HG03571 (cell line): ENCODE measurements at regions not wholly inside any gene's neighbourhood (a gene's known extent, or its start where the extent isn't known, plus 50 kb on each side); places are given as distances from the start of the nearest gene placed in this dataset.

Source experiments
- ATAC-seq: cut with Tn5 transposase; IDR thresholded peaks from one replicate; pipeline ENCODE4 v1.9.1; 2021; ENCODE audit not compliant: unreplicated experiment

DNA sequence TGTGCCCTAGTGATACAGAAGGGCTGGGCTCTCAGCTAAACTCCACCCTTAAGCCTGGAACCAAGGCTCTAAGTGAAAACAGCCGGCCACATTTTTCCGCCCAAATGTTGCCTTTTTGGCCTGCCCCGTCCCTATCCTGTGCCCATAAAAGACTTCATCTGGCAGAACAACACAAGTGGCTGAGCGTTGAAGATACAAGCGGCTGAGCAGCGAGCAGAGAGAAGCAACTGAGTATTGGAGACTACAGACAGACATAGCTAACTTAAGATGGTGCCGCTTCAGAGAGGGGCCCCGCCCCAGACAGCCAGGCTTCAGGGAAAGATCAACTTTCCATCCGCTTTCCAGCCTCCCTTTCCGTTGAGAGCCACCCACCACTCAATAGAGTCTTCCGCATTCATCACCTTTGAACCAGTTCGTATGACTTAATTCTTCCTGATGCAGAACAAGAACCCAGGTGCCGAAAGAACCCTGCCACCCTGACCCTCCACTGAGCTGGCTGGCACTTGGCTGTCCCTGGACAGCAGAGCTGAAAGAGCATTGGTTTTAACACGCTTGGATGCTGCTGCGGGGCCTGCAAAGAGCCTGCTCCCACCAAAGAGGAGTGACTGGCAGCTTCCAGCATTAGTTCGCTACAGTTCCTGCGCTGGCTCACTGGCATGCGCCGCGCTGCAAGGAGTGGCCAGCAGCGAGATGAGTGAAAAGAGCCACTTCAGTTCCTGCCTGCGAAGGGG, 853.2 kb upstream of the INTU start:
- no peak for ATAC-seq

DNA sequence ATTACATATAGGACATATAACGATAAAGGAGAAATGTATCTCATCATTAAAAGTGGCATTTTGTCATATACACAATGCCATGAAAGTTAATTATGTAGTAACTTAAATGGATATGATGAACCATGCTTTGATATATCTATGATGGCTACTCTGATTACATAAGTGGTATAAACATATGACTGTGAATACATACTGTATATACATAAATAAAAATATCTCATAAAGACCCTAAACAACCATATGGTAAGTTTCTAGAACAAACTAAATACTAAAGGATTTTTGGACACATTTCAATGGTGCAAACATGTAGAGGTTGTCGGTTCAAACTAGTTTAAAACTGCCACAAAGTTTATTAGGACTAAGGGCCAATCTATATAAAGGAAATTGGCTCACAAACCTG, 849.6 kb upstream of the INTU start:
- ATAC-seq, result no peak

DNA sequence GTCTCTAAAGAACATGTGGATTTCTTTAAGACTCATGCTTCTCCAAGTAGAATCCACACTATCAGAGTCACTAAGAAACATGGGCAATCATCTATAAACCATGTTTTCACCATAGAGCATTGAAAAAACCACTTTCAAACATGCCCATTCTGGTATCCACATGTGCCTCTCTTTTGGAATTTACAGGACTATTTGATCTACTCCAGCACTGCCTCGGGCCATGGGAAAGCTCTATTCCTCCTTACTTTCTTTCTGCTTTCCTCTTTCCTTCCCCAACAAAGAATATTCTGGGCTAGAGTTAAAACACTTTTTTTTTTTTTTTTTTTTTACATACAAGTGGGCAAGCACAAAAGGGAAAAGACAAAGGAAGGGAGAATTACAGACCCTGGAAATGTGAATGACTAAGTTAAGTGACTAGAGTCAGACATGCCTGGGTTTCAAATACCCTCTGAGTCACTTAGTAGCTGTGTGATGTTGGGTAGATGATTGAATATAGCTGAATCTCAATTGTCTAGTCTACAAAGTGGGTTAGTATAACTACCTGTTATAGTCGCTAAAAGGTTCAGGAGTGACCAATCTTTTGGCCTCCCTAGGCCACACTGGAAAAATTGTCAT, 847.7 kb upstream of the INTU start:
- ATAC-seq, result no peak

DNA sequence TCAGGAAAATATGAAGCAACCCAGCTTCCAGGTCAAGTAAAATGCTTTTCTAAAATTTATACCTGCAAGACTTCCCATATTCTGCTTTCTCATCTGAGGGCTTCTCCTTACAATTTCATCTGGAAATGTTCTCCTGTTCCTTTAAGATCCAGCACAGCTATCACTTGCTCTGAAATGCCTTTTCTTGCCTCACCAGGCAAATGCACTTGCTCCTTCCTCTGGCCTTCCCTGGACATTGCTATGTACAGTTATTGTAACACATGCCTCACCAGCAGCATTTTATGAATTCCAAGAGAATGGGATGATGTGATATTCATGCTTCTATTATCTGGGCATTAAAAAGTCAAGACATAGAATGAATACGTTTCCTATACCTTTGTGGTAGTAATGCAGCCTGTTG, 842.1 kb upstream of the INTU start:
- ATAC-seq, result no peak

DNA sequence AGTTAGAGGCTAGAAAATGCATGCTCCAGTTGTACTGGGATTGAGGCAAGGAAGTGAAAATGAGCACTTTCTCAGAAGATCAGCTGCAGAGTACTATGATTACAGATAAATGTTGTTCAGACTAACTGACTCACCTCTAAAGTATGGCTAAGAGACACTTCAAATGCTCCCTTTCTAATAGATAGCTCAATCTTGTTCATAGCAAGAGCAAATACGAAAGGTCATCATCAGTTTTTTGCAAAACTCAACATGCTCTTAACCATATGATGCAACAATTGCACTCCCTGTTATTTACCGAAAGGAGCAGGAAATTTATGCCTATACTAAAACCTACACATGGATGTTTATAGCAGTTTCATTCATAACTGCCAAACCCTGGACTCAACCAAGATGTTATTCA, 838.4 kb upstream of the INTU start:
- no peak for ATAC-seq

DNA sequence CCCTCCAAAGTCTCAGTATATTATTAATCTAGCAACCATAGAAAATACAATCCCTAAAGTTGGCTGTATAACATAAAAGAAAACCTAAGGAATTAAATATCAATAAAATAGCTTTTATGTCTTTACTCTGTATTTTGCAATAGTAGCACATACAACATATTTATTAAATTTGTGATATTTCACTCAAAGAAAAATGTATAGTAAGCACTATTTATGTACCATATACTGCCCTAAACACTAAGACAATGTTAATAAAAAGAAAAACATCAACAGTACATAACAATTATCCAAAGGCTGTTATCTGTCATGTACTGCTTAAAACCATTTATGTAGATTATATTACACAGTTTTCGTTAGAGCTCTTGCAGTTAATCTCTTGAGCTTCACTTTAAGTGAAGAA, 834.5 kb upstream of the INTU start:
- no peak for ATAC-seq

DNA sequence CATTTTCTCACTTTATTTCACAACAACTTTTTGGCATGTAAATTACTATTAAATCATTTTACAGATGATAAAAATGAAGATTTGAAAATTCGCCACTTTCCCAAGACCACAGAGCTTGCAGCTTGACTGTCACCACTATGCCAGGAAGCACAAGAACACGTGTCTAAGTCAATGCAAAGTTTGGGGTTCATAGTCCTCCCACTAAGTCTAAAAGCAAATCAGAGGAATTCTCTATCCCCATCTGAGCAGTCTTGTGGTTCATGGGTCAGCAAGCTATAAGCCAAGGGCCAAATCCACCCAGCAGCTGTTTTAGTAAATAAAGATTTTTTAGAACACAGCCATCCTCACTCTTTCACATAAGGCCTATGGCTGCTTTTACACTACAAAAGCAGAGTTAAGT, 833.3 kb upstream of the INTU start:
- ATAC-seq, result no peak

DNA sequence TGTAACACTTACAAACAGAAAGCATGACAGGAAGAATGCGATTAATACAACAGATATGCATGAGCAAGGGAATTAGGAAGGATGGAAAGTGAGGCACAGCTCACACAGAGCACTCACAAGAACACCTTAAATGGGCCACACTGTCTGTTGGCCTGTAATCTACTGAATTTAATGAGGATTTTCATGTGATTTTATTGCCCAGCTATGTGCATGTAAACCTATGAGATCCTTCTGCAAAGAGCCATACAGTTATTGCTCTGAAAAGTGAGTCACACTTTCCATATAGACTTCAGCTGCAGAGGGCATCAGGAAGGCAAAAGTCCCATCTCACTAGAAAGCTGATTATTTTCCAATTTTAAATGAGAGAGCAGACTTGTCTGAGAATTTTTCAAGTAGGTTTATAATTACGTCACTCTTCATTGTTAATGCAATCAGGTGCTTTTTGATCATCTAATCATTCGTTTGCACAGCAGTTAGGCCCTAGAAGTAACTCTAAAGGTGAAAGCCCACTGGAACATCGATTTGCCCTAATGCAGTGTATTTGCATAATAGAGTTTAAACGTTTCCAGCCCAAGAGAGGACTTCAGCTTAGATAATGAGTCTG, 832.7 kb upstream of the INTU start:
- no peak for ATAC-seq

DNA sequence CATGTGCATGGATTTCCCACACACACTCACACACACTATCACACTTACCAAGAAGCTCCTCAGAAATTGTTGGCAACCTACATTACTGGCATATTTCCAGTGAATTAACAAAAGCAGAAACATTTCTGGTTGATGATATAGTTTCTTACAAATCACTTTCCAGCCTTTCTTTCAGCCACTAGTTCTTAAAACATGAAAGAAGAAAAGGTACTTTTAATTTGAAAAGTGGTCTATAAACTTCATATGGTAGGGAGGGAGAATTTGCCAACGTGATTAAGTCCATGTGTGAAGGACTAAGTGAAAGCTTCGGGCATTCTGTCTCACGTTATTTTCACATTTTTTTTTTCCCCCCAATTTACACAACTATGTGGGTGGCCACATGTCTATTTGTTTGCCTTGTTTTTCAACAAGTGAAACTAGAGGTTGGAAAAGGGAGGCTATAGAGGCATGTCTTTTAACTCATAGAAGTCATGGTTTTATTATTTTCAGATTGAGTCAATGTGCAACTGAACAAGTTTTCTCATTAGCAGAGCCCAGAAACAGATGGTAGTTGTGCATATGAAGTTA, 832.1 kb upstream of the INTU start:
- ATAC-seq, result no peak

DNA sequence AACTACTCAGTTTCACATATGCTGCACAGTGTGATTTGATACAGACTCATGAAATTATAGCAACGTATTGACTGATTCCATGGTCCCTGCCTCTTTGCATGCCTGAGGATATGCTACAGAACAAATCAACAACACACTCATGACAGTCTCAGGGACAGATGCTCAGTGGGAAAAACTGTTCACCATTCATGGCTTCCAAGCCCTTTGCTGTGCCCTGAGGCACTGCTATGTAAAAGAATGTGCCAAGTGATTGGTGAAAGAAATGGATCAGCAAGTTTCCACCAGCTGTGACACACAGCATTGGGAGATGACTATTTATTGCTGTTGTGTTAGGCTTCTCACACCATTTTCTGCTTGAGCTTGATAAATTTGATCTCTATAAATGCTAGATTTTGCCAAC, 825.6 kb upstream of the INTU start:
- ATAC-seq, result no peak

DNA sequence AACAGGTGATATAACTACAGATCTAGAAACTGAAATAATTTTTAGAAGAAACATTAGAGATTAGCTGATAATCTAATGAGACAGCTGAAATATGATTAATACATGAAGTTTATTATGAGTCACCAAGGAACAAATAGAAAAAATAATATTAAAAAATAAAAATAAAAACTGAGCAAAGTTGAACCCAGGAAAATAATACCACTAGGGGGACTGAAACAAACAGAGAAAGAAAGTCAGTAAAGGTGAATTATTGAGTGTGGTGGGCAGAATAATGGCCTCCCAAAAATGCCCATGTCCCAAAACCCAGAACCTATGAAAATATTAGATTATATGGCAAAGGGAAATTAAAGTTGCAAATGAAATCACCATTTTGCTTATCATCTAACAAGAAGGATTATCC, 820.7 kb upstream of the INTU start:
- no peak for ATAC-seq

DNA sequence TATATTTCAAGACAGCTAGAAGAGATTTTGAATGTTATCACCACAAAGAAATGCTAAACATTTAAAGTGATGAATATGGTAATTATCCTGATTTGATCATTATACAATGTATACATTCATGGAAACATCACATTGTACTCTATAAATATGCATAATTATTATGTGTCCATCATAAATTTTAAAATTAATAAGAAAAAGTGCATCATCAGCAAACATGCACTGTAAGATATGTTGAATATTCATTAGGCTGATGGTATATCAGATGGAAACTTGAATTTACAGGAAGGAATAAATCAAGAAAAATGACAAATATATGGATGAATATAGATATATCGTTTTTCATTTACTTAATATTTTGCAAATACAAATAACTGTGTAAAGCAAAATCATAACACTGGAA, 812.1 kb upstream of the INTU start:
- ATAC-seq, result no peak

DNA sequence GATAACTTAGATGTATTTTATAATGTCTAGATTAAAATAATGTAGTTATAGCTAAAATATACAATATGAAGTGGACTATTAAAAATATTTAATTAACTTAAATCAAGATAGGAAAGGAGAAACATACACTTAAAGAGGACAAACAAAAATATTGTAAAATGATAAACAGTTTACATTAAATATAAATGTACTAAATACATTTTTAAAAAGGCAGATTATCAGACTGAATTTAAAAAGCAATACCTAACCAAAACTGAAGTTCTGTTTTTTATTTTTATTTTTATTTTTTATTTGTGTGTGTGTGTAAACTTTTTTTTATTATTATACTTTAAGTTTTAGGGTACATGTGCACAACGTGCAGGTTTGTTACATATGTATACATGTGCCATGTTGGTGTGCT, 811.6 kb upstream of the INTU start:
- ATAC-seq, result no peak

DNA sequence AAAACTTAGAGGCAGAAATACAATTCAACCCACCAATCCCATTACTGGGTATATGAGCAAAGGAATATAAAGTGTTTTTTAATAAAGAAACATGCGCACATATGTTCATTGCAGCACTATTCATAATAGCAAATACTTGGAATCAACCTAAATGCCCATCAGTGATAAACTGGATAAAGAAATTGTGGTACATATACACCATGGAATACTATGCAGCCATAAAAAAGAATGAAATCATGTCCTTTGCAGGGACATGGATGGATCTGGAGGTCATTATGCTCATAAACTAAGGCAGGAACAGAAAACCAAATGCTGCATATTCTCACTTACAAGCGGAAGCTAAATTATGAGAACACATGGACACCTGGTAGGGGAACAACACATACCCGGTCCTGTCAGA, 807.7 kb upstream of the INTU start:
- no peak for ATAC-seq

DNA sequence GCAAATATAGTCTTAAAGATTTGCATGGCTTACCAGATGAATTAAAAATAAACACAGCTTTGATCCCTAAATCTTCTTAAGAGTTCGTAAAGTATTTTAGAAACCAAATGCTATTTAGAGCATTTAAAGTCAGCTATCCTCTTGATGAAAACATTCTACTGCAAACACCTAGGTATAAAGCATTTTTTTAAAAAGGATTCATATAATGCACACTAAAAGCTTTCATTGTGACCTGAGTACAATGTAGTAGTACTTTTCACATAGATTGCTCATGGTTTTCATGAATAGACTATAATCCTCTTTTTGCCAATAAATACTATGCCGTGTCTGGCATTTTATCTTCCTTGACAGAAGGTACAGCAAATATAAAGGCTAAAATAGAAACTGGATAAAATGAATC, 805.1 kb upstream of the INTU start:
- ATAC-seq, result no peak

DNA sequence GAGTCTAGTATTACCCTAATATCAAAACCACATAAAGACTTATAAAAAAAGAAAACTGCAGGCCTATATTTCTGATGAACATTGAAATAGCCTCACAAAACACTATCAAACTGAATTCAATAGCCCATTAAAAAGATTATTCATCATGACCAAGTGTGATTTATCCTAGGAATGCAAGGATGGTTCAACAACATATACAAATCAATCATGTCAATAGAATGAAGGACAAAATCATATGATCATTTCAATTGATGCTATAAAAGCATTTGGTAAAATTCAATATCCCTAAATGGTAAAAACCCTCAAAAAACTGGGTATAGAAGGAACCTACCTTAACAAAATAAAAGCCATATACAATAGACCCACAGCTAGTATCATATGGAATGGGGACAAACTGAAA, 797.9 kb upstream of the INTU start:
- no peak for ATAC-seq

DNA sequence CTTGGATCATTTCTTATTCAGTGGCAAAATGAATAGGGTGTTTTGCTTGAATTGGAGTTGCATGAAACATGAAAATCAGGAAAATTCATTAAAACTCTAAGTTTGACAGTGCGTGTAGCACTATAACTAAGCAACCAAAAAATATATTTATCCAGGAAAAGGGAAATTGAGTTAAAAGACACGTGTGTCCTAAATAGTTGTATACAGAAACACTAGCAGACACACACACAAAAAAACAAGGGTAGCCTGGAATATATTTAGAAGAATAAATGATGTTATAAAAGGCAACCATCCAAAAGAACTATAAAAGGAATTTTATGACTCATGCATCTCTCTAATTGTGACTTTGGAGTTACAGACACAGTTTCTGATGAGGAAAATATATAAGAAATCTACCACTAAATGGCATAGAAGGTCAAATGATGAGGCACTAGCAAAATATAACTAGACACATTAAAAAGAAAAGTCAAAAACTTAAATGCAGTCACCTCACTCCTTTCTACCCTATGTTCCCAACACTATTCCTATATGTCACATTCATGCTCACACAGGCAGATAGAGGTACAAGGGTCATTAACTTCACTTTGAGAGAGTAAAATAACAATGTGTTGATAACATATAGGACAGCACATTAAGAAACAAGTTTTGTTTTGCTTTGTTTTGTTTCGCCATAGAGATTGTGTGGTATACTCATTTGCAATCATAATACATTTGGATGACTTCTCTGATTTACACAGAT, 793.6 kb upstream of the INTU start:
- no peak for ATAC-seq

DNA sequence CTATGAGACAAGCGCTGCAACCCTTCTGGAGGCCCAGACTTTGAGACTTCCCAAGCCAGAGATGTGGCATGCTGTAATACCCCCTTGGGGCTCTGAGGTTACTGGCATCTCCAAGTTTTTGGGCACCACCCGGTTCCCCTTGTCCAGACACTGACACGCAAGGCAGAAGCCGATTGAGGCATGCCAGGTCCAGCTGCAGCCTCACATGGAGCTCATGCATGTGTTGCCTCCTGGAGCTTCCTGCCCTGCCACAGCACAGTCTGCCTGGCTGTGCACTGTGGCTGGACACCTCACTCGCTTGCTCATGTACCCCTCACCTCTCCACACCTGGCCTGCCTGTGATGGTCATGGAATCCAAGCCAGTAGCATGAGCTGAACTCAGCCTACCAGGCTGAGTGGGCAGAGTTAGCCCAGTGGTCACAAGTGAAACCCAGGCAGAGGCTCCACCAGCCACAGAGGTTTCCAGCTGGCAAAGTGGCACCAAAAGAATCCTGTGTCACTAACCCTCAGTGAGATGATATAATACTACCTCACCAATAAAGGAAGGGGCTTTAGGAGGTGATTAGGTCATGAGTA, 789.2 kb upstream of the INTU start:
- ATAC-seq, result no peak

DNA sequence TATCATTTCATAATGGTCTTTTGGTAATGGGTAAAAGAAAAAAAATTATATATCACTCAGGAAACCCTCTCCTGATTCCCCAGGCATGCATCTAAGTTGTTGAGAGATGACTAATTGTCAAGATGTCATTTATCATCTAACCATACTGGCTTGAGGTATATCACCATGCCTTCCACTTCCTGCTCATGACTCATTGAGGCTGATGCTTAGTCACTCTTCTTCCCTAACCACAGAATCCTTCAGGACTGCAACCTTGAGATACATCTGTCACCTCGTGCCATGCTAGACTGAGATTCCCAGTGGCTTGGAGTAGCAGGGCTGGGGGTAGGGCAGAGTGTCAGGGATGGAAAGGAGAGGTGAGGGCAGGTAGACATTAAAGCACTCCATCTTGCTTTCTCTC, 782.5 kb upstream of the INTU start:
- ATAC-seq, result no peak

DNA sequence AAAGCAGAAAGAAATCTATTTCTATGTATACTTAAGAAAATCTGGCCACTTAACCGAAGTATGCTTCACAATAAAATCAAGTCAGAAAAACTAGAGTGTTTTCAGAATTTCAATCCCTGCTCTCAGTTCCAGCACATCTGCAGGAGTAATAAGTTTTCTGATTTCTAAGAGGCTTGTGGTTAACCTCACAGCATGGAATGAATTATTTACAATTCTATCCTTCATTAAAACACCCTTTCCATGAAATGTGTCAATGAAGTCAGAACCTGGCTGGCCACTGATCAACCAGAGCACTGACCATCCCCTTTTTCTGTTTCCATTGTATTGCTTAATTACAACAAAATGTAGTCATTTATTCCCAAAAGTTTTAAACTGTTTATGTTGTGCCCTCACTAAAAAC, 781.4 kb upstream of the INTU start:
- ATAC-seq, result no peak

DNA sequence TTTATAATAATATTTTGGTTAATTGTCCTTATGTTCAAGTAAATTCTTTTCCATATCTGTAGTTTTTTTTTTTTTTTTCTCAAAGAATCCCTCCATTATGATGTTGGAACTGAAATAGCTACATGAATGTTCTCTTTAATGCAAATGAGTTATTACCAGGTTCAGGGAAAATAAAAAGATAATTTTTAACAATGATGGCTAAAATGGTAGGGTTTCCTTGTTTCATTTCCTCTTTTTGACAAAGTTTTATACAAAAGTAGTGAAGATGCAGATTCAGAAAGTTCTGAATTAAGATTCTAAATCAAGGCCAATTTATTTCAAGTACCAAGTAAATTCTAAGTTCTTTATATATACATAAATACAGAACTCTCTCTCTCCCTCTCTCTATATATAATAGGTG, 779.0 kb upstream of the INTU start:
- ATAC-seq, result peak; percentile 77
